Breast epithelium (tissue), 4 donors: ENCODE measurements at regions not wholly inside any gene's neighbourhood (a gene's known extent, or its start where the extent isn't known, plus 50 kb on each side); places are given as distances from the start of the nearest gene placed in this dataset.

Experiments used
- DNase-seq, 2 donors: peaks; one replicate each; pipeline ENCODE4 v3.0.0-alpha.2; 2019; ENCODE audit warnings: low spot score in 2 of 2
- H3K27ac ChIP-seq, 2 donors: fragments of 200-600 bp; sonication (generic) in 1 of 2; one replicate each; pipeline ENCODE4 v1.5.1; 2016 to 2019; ENCODE audit warnings: mild to moderate bottlenecking in 1 of 2
- H3K27me3 ChIP-seq, 2 donors: fragments of 200-600 bp; sonication (generic) in 1 of 2; one replicate each; pipeline versions ENCODE4 v1.5.1 to v1.6.0; 2017 to 2019; ENCODE audit warnings: control low read depth in 1 of 2, mild to moderate bottlenecking in 1 of 2
- H3K36me3 ChIP-seq: fragments of 200-600 bp; one replicate; pipeline ENCODE4 v1.5.1; 2019
- H3K4me1 ChIP-seq, 2 donors: fragments of 200-600 bp; sonication (generic); one replicate each; pipeline ENCODE4 v1.5.1; 2016 to 2019; ENCODE audit warnings: control low read depth in 1 of 2
- H3K4me3 ChIP-seq, 3 donors: fragments of 200-600 bp; sonication (generic); 1 replicate in 2 of 3; 2 replicates in 1 of 3; pipeline ENCODE4 v1.5.1; 2016 to 2019; ENCODE audit warnings: mild to moderate bottlenecking in 3 of 3, moderate library complexity in 2 of 3
- H3K9me3 ChIP-seq, 2 donors: fragments of 200-600 bp; sonication (generic) in 1 of 2; one replicate each; pipeline ENCODE4 v1.5.1; 2016 to 2019; ENCODE audit warnings: control low read depth in 1 of 2
- POLR2A ChIP-seq: fragments of 450-650 bp; IDR thresholded peaks from one replicate; pipeline ENCODE4 v1.6.1; 2016; ENCODE audit warnings: antibody characterized with exemption, mild to moderate bottlenecking, moderate library complexity
- POLR2AphosphoS5 ChIP-seq, 3 donors: sonication (generic); formaldehyde crosslinking; IDR thresholded peaks; one replicate each; pipeline ENCODE4 v1.6.1; 2017; ENCODE audit warnings: antibody characterized with exemption in 3 of 3
- intact Hi-C: fragments of 100-400 bp; cut with DNase I; formaldehyde crosslinking; loops from one replicate; pipeline ENCODE4 v1.15.1; 2023; ENCODE audit warnings: low total_unique reads
- TF ChIP-seq, protein P1 (sequence below), 3 donors: fragments of 450-650 bp; IDR thresholded peaks; one replicate each; pipeline ENCODE4 v1.5.1; 2016 to 2017; ENCODE audit warnings: antibody characterized with exemption in 3 of 3, mild to moderate bottlenecking in 3 of 3, moderate library complexity in 3 of 3

GRCh38 chr10:123599366-123599849 is 66.7 kb upstream of the GPR26 start:
- Histone ChIP-seq H3K36me3 (no peaks in the 10 kb centered on the region), H3K4me3 (no peak overlapping the region), H3K4me1 (no peaks in the 10 kb centered on the region), H3K27ac (no peak overlapping the region), H3K27me3 (no peaks in the 10 kb centered on the region), H3K9me3 (peaks cover 0 to 13% of the 10 kb centered on the region in 2 donors)
- DNase-seq = no peak
- intact Hi-C loops = no loop called here
- TF ChIP-seq POLR2A = no peak
- TF ChIP-seq, protein P1, sequence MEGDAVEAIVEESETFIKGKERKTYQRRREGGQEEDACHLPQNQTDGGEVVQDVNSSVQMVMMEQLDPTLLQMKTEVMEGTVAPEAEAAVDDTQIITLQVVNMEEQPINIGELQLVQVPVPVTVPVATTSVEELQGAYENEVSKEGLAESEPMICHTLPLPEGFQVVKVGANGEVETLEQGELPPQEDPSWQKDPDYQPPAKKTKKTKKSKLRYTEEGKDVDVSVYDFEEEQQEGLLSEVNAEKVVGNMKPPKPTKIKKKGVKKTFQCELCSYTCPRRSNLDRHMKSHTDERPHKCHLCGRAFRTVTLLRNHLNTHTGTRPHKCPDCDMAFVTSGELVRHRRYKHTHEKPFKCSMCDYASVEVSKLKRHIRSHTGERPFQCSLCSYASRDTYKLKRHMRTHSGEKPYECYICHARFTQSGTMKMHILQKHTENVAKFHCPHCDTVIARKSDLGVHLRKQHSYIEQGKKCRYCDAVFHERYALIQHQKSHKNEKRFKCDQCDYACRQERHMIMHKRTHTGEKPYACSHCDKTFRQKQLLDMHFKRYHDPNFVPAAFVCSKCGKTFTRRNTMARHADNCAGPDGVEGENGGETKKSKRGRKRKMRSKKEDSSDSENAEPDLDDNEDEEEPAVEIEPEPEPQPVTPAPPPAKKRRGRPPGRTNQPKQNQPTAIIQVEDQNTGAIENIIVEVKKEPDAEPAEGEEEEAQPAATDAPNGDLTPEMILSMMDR (IDR thresholded peaks at IDR 0.05) = no peak

- DNase-seq = no peak
- H3K4me3 ChIP-seq = no peak overlapping the region
- H3K27ac ChIP-seq = no peak overlapping the region
- no peaks in the 10 kb centered on the region for H3K4me1 ChIP-seq
- TF ChIP-seq, protein P1 (IDR thresholded peaks at IDR 0.05) = no peak
- TF ChIP-seq POLR2AphosphoS5 (IDR thresholded peaks at IDR 0.05) (no peak), POLR2A (no peak)
- intact Hi-C loops = no loop called here
- no peaks in the 10 kb centered on the region for H3K36me3 ChIP-seq
- H3K27me3 ChIP-seq = no peaks in the 10 kb centered on the region
- H3K9me3 ChIP-seq = peaks cover 0 to 13% of the 10 kb centered on the region in 2 donors
These were observed 66.0 kb upstream of the GPR26 start for GRCh38 chr10:123600177-123600576.

- Histone ChIP-seq H3K9me3 (peaks cover 0 to 13% of the 10 kb centered on the region in 2 donors), H3K27ac (no peak overlapping the region), H3K4me1 (no peaks in the 10 kb centered on the region), H3K4me3 (no peak overlapping the region), H3K36me3 (no peaks in the 10 kb centered on the region), H3K27me3 (peaks cover 0 to 8% of the 10 kb centered on the region in 2 donors)
- intact Hi-C loops = no loop called here
- DNase-seq = no peak
- TF ChIP-seq, protein P1 (IDR thresholded peaks at IDR 0.05) = no peak
- TF ChIP-seq POLR2A = no peak
- no peak for TF ChIP-seq POLR2AphosphoS5 (IDR thresholded peaks at IDR 0.05)
These were observed 63.0 kb upstream of the GPR26 start for GRCh38 chr10:123603130-123603529.

- Histone ChIP-seq H3K27me3 (peaks cover 0 to 11% of the 10 kb centered on the region in 2 donors), H3K27ac (no peak overlapping the region), H3K4me1 (no peaks in the 10 kb centered on the region), H3K9me3 (peaks cover 0 to 13% of the 10 kb centered on the region in 2 donors), H3K36me3 (no peaks in the 10 kb centered on the region), H3K4me3 (no peak overlapping the region)
- intact Hi-C loops = no loop called here
- TF ChIP-seq POLR2A = no peak
- TF ChIP-seq POLR2AphosphoS5 (IDR thresholded peaks at IDR 0.05) = no peak
- TF ChIP-seq, protein P1 (IDR thresholded peaks at IDR 0.05) = no peak
- DNase-seq = no peak
These were observed 61.6 kb upstream of the GPR26 start for GRCh38 chr10:123604506-123604905.

DNA sequence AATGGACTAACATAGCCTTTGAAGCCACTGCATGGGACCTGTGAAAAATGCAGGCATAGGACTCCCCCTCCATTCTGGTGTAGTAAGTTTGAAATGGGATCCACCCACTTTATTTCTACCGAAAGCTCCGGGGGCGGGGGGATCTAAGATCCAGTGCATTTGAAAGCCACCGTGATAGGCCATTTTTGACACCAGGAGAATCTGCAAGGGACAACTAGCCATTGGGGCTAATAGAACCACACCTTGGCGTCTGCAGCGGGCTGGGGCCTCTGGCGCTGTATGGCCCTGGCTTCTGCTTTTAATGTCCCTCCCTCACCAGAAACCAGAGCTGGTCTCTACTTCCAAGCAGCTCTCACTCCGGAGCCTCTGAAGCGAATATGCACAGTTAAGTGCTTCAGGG is 60.1 kb upstream of the GPR26 start:
- no peak for DNase-seq
- intact Hi-C loops = loop anchor here (2.0 kb wide), 1 partner anchor 67 kb away; no protein-coding TSS in a partner anchor
- Histone ChIP-seq H3K27ac (no peak overlapping the region), H3K9me3 (peaks cover 0 to 6% of the 10 kb centered on the region in 2 donors), H3K27me3 (peaks cover 0 to 15% of the 10 kb centered on the region in 2 donors), H3K4me1 (no peaks in the 10 kb centered on the region), H3K4me3 (no peak overlapping the region), H3K36me3 (no peaks in the 10 kb centered on the region)
- TF ChIP-seq POLR2A (no peak), POLR2AphosphoS5 (IDR thresholded peaks at IDR 0.05) (no peak)
- TF ChIP-seq, protein P1 (IDR thresholded peaks at IDR 0.05) = no peak
